VCaP (cell line): ENCODE measurements at regions not wholly inside any gene's neighbourhood (a gene's known extent, or its start where the extent isn't known, plus 50 kb on each side); places are given as distances from the start of the nearest gene placed in this dataset.

Source experiments
- H3K27ac ChIP-seq: fragments of 450-650 bp; 2 replicates; pipeline ENCODE4 v1.5.1; 2017
- TF ChIP-seq, protein P1 (sequence below): fragments of 450-650 bp; conservative IDR thresholded peaks from 2 replicates; pipeline ENCODE4 v1.5.1; 2017; ENCODE audit warnings: mild to moderate bottlenecking, moderate library complexity

GRCh38 chr12:46131732-46132469, 136.9 kb downstream of the SLC38A1 start:
- H3K27ac ChIP-seq = no peak overlapping the region
- TF ChIP-seq, protein P1, sequence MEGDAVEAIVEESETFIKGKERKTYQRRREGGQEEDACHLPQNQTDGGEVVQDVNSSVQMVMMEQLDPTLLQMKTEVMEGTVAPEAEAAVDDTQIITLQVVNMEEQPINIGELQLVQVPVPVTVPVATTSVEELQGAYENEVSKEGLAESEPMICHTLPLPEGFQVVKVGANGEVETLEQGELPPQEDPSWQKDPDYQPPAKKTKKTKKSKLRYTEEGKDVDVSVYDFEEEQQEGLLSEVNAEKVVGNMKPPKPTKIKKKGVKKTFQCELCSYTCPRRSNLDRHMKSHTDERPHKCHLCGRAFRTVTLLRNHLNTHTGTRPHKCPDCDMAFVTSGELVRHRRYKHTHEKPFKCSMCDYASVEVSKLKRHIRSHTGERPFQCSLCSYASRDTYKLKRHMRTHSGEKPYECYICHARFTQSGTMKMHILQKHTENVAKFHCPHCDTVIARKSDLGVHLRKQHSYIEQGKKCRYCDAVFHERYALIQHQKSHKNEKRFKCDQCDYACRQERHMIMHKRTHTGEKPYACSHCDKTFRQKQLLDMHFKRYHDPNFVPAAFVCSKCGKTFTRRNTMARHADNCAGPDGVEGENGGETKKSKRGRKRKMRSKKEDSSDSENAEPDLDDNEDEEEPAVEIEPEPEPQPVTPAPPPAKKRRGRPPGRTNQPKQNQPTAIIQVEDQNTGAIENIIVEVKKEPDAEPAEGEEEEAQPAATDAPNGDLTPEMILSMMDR = peak; percentile 70

- H3K27ac ChIP-seq = no peak overlapping the region
- TF ChIP-seq, protein P1 = no peak
Measured at GRCh38 chr12:46127656-46128055, 137.3 kb upstream of the SCAF11 start.

DNA sequence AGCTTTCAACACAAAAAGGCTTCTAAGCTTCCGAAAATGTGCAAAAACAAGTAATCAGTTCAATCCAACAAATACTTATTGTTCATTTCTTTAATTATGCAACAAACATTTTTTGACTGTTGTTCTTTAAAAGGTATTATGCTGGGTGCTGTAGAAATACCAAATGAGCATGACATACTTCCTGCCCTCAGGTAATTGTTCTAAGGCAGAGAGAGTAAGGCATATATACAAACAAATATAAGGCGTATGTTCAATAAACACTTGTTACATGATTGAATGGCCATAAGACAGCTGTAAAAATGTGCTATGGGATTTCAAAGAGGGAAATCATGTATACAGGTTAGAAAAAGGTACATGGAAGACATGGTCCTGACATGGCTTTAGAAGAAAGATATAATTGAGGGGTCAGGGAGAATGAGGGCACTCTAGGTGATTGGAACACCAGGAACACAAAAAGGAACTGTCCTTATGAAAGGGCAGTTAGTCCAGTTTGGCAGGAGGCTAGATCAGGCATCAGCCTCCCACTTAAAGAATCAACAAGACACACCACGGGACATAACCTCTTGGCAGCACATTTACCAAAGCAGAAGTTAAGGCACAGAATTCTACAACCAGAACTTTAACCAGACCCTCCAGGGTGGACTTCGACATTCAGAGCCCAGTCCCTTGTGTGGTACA, 135.8 kb upstream of the SCAF11 start:
- H3K27ac ChIP-seq = peak overlapping the region; percentile 48
- TF ChIP-seq, protein P1 = no peak

GRCh38 chr12:46124848-46125619, 134.7 kb upstream of the SCAF11 start:
- TF ChIP-seq, protein P1 = peak; percentile 82
- peak overlapping the region; percentile 50 for H3K27ac ChIP-seq

DNA sequence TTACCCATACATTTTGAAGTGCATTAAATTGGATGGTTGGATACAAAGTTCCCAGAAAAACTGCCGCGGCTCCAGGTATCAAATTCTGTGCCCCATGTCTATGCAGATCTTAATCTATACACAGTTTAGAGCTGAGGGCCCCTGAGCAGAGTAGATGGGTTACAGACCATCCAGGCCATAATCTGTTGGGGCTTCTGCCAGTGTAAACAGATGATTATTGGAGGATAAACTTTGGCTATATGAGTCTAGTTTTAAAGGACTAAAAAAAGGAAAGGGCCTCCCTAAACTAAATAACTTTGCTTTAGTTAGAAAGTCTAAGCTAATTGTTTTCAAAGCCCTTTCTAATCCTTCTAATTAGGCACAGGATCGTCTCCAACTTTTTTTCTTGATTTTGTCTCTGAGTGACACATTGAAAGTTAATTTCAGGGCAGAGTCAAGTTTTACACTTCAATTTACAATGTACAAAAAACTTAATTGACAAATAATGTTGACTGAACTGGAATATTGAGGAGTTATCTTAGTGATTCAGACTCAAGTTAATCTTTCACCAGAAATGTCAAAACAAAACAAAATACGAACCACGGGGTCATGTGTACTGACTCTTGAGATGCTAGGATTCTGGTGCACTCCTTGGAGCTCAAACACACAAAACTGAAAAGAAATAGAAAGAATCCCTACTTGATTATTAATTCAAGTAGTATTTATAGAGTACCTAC, 133.9 kb upstream of the SCAF11 start:
- TF ChIP-seq, protein P1 = no peak
- H3K27ac ChIP-seq = peak overlapping the region; percentile 50

DNA sequence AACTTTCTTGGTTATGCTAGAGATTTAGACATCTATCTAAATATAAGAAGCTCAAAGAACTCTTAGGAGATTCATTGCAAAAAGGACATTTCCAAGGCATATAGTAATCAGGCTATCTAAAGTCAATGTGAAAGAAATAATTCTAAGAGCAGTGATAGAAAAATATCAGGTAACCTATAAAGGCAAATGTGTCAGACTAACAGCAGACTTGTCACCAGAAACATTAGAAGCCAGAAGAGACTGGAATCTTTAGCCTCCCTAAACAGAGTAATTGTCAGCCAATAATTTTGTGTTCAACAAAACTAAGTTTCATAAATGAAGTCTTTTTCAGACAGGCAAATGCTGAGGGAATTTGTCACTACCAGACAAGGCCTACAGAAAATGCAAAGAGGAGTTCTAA, 122.0 kb upstream of the SCAF11 start:
- TF ChIP-seq, protein P1 = no peak
- no peak overlapping the region for H3K27ac ChIP-seq
